HAP-1 (cell line): ENCODE measurements at regions not wholly inside any gene's neighbourhood (a gene's known extent, or its start where the extent isn't known, plus 50 kb on each side); places are given as distances from the start of the nearest gene placed in this dataset.
A peak's percentile ranks its signal among the peaks of the same experiment; 100 is the strongest.

Experiments
- DNase-seq, 2 experiments: peaks; one replicate each; pipeline ENCODE4 v3.0.0-alpha.2; 2016 to 2020; ENCODE audit warnings: low spot score in 2 of 2
- H3K27me3 ChIP-seq: fragments of 250-450 bp; sonication (Bioruptor Pico); 2 replicates; pipeline ENCODE4 v1.5.1; 2020; ENCODE audit warnings: low read depth, mild to moderate bottlenecking, moderate library complexity
- H3K36me3 ChIP-seq: fragments of 250-450 bp; sonication (Bioruptor Pico); replicated peaks from 2 replicates; pipeline ENCODE4 v1.5.1; 2020; ENCODE audit warnings: mild to moderate bottlenecking
- H3K4me1 ChIP-seq: fragments of 250-450 bp; sonication (Bioruptor Pico); 2 replicates; pipeline ENCODE4 v1.5.1; 2020; ENCODE audit warnings: mild to moderate bottlenecking
- H3K4me3 ChIP-seq: fragments of 250-450 bp; sonication (Bioruptor Pico); 2 replicates; pipeline ENCODE4 v1.5.1; 2020; ENCODE audit warnings: mild to moderate bottlenecking, moderate library complexity
- H3K9me3 ChIP-seq: fragments of 250-450 bp; sonication (Bioruptor Pico); 2 replicates; pipeline ENCODE4 v1.5.1; 2020; ENCODE audit warnings: mild to moderate bottlenecking, moderate library complexity
- in situ Hi-C: fragments of 300-500 bp; cut with MboI; formaldehyde crosslinking; loops from 3 replicates; pipeline ENCODE4 v1.14.3; 2020; ENCODE audit warnings: low sequenced_read_pairs, inconsistent platforms, mixed read lengths

GRCh38 chr4:41385481-41385880 lies 128.8 kb downstream of the UCHL1 start:
- Histone ChIP-seq H3K4me1 (peaks cover 9% of the 10 kb centered on the region), H3K36me3 (no peaks in the 10 kb centered on the region), H3K4me3 (no peak overlapping the region), H3K9me3 (no peaks in the 10 kb centered on the region), H3K27me3 (no peaks in the 10 kb centered on the region)
- in situ Hi-C loops: no loop called here
- peak in 1 of 2 experiments; percentile 15 for DNase-seq

- peaks cover 9% of the 10 kb centered on the region for H3K4me1 ChIP-seq
- no peak overlapping the region for H3K4me3 ChIP-seq
- no peaks in the 10 kb centered on the region for H3K27me3 ChIP-seq
- H3K9me3 ChIP-seq: no peaks in the 10 kb centered on the region
- no peak for DNase-seq
- in situ Hi-C loops: no loop called here
- no peaks in the 10 kb centered on the region for H3K36me3 ChIP-seq
These were observed 131.4 kb downstream of the UCHL1 start for GRCh38 chr4:41388080-41388479.

GRCh38 chr4:41389356-41389755 lies 132.6 kb downstream of the UCHL1 start:
- Histone ChIP-seq H3K9me3 (no peaks in the 10 kb centered on the region), H3K4me3 (no peak overlapping the region), H3K36me3 (no peaks in the 10 kb centered on the region), H3K4me1 (peaks cover 15% of the 10 kb centered on the region), H3K27me3 (no peaks in the 10 kb centered on the region)
- no peak for DNase-seq
- in situ Hi-C loops: no loop called here

- in situ Hi-C loops: no loop called here
- no peaks in the 10 kb centered on the region for H3K36me3 ChIP-seq
- H3K27me3 ChIP-seq: no peaks in the 10 kb centered on the region
- H3K4me1 ChIP-seq: peaks cover 10% of the 10 kb centered on the region
- no peak for DNase-seq
- no peak overlapping the region for H3K4me3 ChIP-seq
- no peaks in the 10 kb centered on the region for H3K9me3 ChIP-seq
These were observed 133.9 kb downstream of the UCHL1 start for GRCh38 chr4:41390661-41391060.

- Histone ChIP-seq H3K4me3 (no peak overlapping the region), H3K4me1 (peaks cover 7% of the 10 kb centered on the region), H3K27me3 (no peaks in the 10 kb centered on the region), H3K9me3 (no peaks in the 10 kb centered on the region), H3K36me3 (no peaks in the 10 kb centered on the region)
- no peak for DNase-seq
- in situ Hi-C loops: no loop called here
These were observed 134.5 kb downstream of the UCHL1 start for GRCh38 chr4:41391271-41391670.

- H3K27me3 ChIP-seq: no peaks in the 10 kb centered on the region
- H3K4me3 ChIP-seq: no peak overlapping the region
- no peak for DNase-seq
- in situ Hi-C loops: no loop called here
- no peaks in the 10 kb centered on the region for H3K36me3 ChIP-seq
- no peaks in the 10 kb centered on the region for H3K9me3 ChIP-seq
- peaks cover 17% of the 10 kb centered on the region for H3K4me1 ChIP-seq
These were observed 137.8 kb downstream of the UCHL1 start for GRCh38 chr4:41394481-41394894.

GRCh38 chr4:41396214-41396613 lies 139.5 kb downstream of the UCHL1 start:
- in situ Hi-C loops: no loop called here
- H3K27me3 ChIP-seq: no peaks in the 10 kb centered on the region
- no peaks in the 10 kb centered on the region; the same call in 1 of the 2 replicates for H3K9me3 ChIP-seq

GRCh38 chr4:41396869-41397268 lies 140.1 kb downstream of the UCHL1 start:
- no peak for DNase-seq
- Histone ChIP-seq H3K27me3 (no peaks in the 10 kb centered on the region), H3K9me3 (peaks cover 4% of the 10 kb centered on the region; the same call in 1 of the 2 replicates), H3K36me3 (no peaks in the 10 kb centered on the region), H3K4me3 (no peak overlapping the region), H3K4me1 (peaks cover 25% of the 10 kb centered on the region)
- in situ Hi-C loops: no loop called here

More at GRCh38 chr4:41396214-41396613, 139.5 kb downstream of the UCHL1 start:
- DNase-seq: no peak
- no peaks in the 10 kb centered on the region for H3K36me3 ChIP-seq
- H3K4me3 ChIP-seq: no peak overlapping the region
- peaks cover 25% of the 10 kb centered on the region for H3K4me1 ChIP-seq

- Histone ChIP-seq H3K4me1 (peaks cover 20% of the 10 kb centered on the region), H3K36me3 (no peaks in the 10 kb centered on the region), H3K9me3 (peaks cover 4% of the 10 kb centered on the region; the same call in 1 of the 2 replicates), H3K4me3 (no peak overlapping the region), H3K27me3 (no peaks in the 10 kb centered on the region)
- no peak for DNase-seq
- in situ Hi-C loops: no loop called here
These were observed 138.7 kb upstream of the LIMCH1 start for GRCh38 chr4:41399231-41399630.

GRCh38 chr4:41400296-41400695 lies 137.7 kb upstream of the LIMCH1 start:
- H3K4me3 ChIP-seq: no peak overlapping the region
- no peak for DNase-seq
- peaks cover 18% of the 10 kb centered on the region for H3K4me1 ChIP-seq
- H3K9me3 ChIP-seq: peaks cover 4% of the 10 kb centered on the region; the same call in 1 of the 2 replicates
- in situ Hi-C loops: no loop called here
- no peaks in the 10 kb centered on the region for H3K27me3 ChIP-seq
- H3K36me3 ChIP-seq: no peaks in the 10 kb centered on the region

GRCh38 chr4:41405464-41406112 lies 132.4 kb upstream of the LIMCH1 start:
- no peaks in the 10 kb centered on the region for H3K27me3 ChIP-seq
- in situ Hi-C loops: no loop called here
- no peaks in the 10 kb centered on the region for H3K36me3 ChIP-seq
- H3K4me3 ChIP-seq: no peak overlapping the region
- peaks cover 17% of the 10 kb centered on the region for H3K4me1 ChIP-seq
- DNase-seq: no peak
- H3K9me3 ChIP-seq: peaks cover 4% of the 10 kb centered on the region; the same call in 1 of the 2 replicates

GRCh38 chr4:41406113-41406516 lies 131.8 kb upstream of the LIMCH1 start:
- no peak for DNase-seq
- H3K27me3 ChIP-seq: no peaks in the 10 kb centered on the region
- in situ Hi-C loops: no loop called here
- H3K4me3 ChIP-seq: no peak overlapping the region
- 0 out of 2 replicates have a peak, but pooled peaks cover 4% of the 10 kb centered on the region for H3K9me3 ChIP-seq
- H3K4me1 ChIP-seq: peaks cover 15% of the 10 kb centered on the region
- no peaks in the 10 kb centered on the region for H3K36me3 ChIP-seq

- no peak overlapping the region for H3K4me3 ChIP-seq
- H3K4me1 ChIP-seq: peaks cover 18% of the 10 kb centered on the region
- in situ Hi-C loops: no loop called here
- no peaks in the 10 kb centered on the region; the same call in 1 of the 2 replicates for H3K36me3 ChIP-seq
- H3K27me3 ChIP-seq: no peaks in the 10 kb centered on the region
- DNase-seq: no peak
- H3K9me3 ChIP-seq: no peaks in the 10 kb centered on the region
These were observed 129.8 kb upstream of the LIMCH1 start for GRCh38 chr4:41408150-41408549.

- no peaks in the 10 kb centered on the region; the same call in 1 of the 2 replicates for H3K36me3 ChIP-seq
- in situ Hi-C loops: no loop called here
These were observed 128.9 kb upstream of the LIMCH1 start for GRCh38 chr4:41408859-41409593.

More at GRCh38 chr4:41408859-41409593, 128.9 kb upstream of the LIMCH1 start:
- H3K27me3 ChIP-seq: no peaks in the 10 kb centered on the region
- no peak overlapping the region for H3K4me3 ChIP-seq
- DNase-seq: no peak
- peaks cover 24% of the 10 kb centered on the region for H3K4me1 ChIP-seq
- H3K9me3 ChIP-seq: no peaks in the 10 kb centered on the region
